Neural cell (in vitro differentiated cells): ENCODE measurements at regions not wholly inside any gene's neighbourhood (a gene's known extent, or its start where the extent isn't known, plus 50 kb on each side); places are given as distances from the start of the nearest gene placed in this dataset.

ENCODE experiments used
- EP300 ChIP-seq: fragments of 450-650 bp; conservative IDR thresholded peaks from 2 replicates; pipeline ENCODE4 v1.6.1; 2014; ENCODE audit warnings: antibody characterized with exemption, mild to moderate bottlenecking, moderate library complexity; ENCODE audit not compliant: poor library complexity, severe bottlenecking
- EZH2 ChIP-seq: fragments of 200-600, 300-800 bp; shearing (Covaris generic), sonication (generic); IDR thresholded peaks from 2 replicates; pipeline ENCODE4 v1.6.1; 2014; ENCODE audit warnings: antibody characterized with exemption, low read length, borderline replicate concordance, mild to moderate bottlenecking; ENCODE audit not compliant: insufficient read depth, poor library complexity, severe bottlenecking
- MXI1 ChIP-seq: fragments of 450-650 bp; conservative IDR thresholded peaks from 2 replicates; pipeline ENCODE4 v1.6.1; 2014; ENCODE audit warnings: antibody characterized with exemption, mild to moderate bottlenecking; ENCODE audit not compliant: poor library complexity, severe bottlenecking
- POLR2AphosphoS5 ChIP-seq: IDR thresholded peaks from 2 replicates; pipeline ENCODE4 v1.6.1; 2012
- RAD21 ChIP-seq: fragments of 450-650 bp; conservative IDR thresholded peaks from 2 replicates; pipeline ENCODE4 v1.6.1; 2014; ENCODE audit warnings: antibody characterized with exemption, mild to moderate bottlenecking, moderate library complexity
- SMC3 ChIP-seq: fragments of 450-650 bp; conservative IDR thresholded peaks from 2 replicates; pipeline ENCODE4 v1.6.1; 2014; ENCODE audit warnings: antibody characterized with exemption, mild to moderate bottlenecking, moderate library complexity; ENCODE audit not compliant: poor library complexity
- TF ChIP-seq, protein P1 (sequence below): fragments of 450-650 bp; IDR thresholded peaks from 2 replicates; pipeline ENCODE4 v1.5.1; 2014; ENCODE audit warnings: antibody characterized with exemption, mild to moderate bottlenecking, moderate library complexity; ENCODE audit not compliant: poor library complexity, severe bottlenecking
- TF ChIP-seq, protein P2 (sequence below): IDR thresholded peaks from 2 replicates; pipeline ENCODE4 v1.6.1; 2012; ENCODE audit warnings: borderline replicate concordance

DNA sequence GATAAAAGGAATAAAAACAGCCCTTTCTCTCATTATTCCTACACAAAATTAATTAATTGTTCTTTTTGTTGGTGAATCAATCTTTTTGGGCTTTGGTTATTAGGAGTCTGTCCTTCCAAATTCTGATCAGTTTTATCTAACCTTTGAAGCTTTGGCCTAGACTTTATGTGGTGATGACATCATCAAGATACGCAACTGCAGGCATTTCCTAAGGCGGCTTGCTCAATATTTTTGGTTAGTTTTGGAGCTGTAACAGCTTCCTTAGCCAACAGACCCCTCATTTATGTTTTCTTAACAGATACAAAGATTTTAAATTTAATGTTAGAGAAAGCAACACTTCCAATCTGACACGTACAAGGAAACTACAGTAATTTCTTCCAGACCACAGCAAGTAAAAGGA lies 87.8 kb upstream of the PDE3A start:
- TF ChIP-seq EP300 (no peak), POLR2AphosphoS5 (no peak), MXI1 (no peak), SMC3 (no peak), RAD21 (no peak), EZH2 (no peak)
- TF ChIP-seq, protein P1, sequence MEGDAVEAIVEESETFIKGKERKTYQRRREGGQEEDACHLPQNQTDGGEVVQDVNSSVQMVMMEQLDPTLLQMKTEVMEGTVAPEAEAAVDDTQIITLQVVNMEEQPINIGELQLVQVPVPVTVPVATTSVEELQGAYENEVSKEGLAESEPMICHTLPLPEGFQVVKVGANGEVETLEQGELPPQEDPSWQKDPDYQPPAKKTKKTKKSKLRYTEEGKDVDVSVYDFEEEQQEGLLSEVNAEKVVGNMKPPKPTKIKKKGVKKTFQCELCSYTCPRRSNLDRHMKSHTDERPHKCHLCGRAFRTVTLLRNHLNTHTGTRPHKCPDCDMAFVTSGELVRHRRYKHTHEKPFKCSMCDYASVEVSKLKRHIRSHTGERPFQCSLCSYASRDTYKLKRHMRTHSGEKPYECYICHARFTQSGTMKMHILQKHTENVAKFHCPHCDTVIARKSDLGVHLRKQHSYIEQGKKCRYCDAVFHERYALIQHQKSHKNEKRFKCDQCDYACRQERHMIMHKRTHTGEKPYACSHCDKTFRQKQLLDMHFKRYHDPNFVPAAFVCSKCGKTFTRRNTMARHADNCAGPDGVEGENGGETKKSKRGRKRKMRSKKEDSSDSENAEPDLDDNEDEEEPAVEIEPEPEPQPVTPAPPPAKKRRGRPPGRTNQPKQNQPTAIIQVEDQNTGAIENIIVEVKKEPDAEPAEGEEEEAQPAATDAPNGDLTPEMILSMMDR: no peak
- TF ChIP-seq, protein P2, sequence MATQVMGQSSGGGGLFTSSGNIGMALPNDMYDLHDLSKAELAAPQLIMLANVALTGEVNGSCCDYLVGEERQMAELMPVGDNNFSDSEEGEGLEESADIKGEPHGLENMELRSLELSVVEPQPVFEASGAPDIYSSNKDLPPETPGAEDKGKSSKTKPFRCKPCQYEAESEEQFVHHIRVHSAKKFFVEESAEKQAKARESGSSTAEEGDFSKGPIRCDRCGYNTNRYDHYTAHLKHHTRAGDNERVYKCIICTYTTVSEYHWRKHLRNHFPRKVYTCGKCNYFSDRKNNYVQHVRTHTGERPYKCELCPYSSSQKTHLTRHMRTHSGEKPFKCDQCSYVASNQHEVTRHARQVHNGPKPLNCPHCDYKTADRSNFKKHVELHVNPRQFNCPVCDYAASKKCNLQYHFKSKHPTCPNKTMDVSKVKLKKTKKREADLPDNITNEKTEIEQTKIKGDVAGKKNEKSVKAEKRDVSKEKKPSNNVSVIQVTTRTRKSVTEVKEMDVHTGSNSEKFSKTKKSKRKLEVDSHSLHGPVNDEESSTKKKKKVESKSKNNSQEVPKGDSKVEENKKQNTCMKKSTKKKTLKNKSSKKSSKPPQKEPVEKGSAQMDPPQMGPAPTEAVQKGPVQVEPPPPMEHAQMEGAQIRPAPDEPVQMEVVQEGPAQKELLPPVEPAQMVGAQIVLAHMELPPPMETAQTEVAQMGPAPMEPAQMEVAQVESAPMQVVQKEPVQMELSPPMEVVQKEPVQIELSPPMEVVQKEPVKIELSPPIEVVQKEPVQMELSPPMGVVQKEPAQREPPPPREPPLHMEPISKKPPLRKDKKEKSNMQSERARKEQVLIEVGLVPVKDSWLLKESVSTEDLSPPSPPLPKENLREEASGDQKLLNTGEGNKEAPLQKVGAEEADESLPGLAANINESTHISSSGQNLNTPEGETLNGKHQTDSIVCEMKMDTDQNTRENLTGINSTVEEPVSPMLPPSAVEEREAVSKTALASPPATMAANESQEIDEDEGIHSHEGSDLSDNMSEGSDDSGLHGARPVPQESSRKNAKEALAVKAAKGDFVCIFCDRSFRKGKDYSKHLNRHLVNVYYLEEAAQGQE: no peak
